B cell (primary cell): ENCODE measurements at regions not wholly inside any gene's neighbourhood (a gene's known extent, or its start where the extent isn't known, plus 50 kb on each side); places are given as distances from the start of the nearest gene placed in this dataset.

ENCODE experiments used
- ATAC-seq: fragments of 200-7000 bp; cut with Tn5 transposase; one replicate; pipeline ENCODE4 v1.10.0; 2021; ENCODE audit warnings: low read depth, mild to moderate bottlenecking, moderate number of reproducible peaks, moderate library complexity
- CTCF ChIA-PET: fragments of 350-600 bp; sonication (Branson Sonifier 250); formaldehyde crosslinking; loops from one replicate; lab custom pipeline; 2021; ENCODE audit warnings: antibody characterized with exemption, inconsistent platforms; lab: Charles Lee
- POLR2A ChIA-PET: fragments of 350-600 bp; sonication (Branson Sonifier 250); formaldehyde crosslinking; loops from one replicate; lab custom pipeline; 2021; ENCODE audit warnings: antibody characterized with exemption; lab: Charles Lee
- DNase-seq: peaks from one replicate; pipeline ENCODE4 v3.0.0; 2013
- H2AFZ ChIP-seq: 2 replicates; pipeline ENCODE4 v1.6.1; 2012; ENCODE audit warnings: mild to moderate bottlenecking, low read depth, low read length; ENCODE audit not compliant: insufficient read depth, poor library complexity, severe bottlenecking
- H3K27ac ChIP-seq, 2 donors: 1 replicate in 1 of 2; 2 replicates in 1 of 2; pipeline ENCODE4 v1.5.1; 2012 to 2013; ENCODE audit warnings: low read length in 2 of 2, mild to moderate bottlenecking in 2 of 2, moderate library complexity in 1 of 2
- H3K27me3 ChIP-seq, 4 experiments: fragments of 200-600 bp in 1 of 4; sonication (generic) in 1 of 4; replicated peaks in 1 of 4; 1 replicate in 2 of 4; 2 replicates in 2 of 4; pipeline versions ENCODE4 v1.6.1 to v1.7.0; 2013 to 2016; ENCODE audit warnings: low read length in 3 of 4, mild to moderate bottlenecking in 2 of 4, mixed read lengths in 1 of 4, moderate library complexity in 1 of 4; ENCODE audit not compliant: insufficient read depth in 4 of 4, control insufficient read depth in 3 of 4; ENCODE audit errors: control extremely low read depth in 1 of 4
- H3K36me3 ChIP-seq, 2 experiments: replicated peaks in 1 of 2; 1 replicate in 1 of 2; 2 replicates in 1 of 2; pipeline versions ENCODE4 v1.6.1 to v1.7.1; 2013; ENCODE audit warnings: low read length in 1 of 2; ENCODE audit not compliant: insufficient read depth in 2 of 2, control insufficient read depth in 1 of 2; ENCODE audit errors: control extremely low read depth in 1 of 2, extremely low read depth in 1 of 2
- H3K4me1 ChIP-seq, 2 donors: fragments of 200-600 bp in 1 of 2; sonication (generic) in 1 of 2; 1 replicate in 1 of 2; 2 replicates in 1 of 2; pipeline versions ENCODE4 v1.5.1 to v1.6.1; 2013 to 2017; ENCODE audit warnings: low read length in 2 of 2; ENCODE audit not compliant: control insufficient read depth in 2 of 2, insufficient read depth in 2 of 2
- H3K4me2 ChIP-seq: replicated peaks from 2 replicates; pipeline ENCODE3; 2012; ENCODE audit warnings: mild to moderate bottlenecking, low read depth, low read length; ENCODE audit not compliant: poor library complexity, severe bottlenecking
- H3K4me3 ChIP-seq, 5 experiments: fragments of 200-600 bp in 1 of 5; sonication (generic) in 1 of 5; 1 replicate in 3 of 5; 2 replicates in 2 of 5; pipeline versions ENCODE4 v1.5.1 to v1.7.0; 2011 to 2016; ENCODE audit warnings: low read length in 4 of 5, mild to moderate bottlenecking in 4 of 5, low read depth in 2 of 5, control low read depth in 1 of 5, moderate library complexity in 1 of 5; ENCODE audit not compliant: insufficient read depth in 1 of 5; ENCODE audit errors: control extremely low read depth in 1 of 5, extremely low read depth in 1 of 5
- H3K79me2 ChIP-seq: fragments of 200-600 bp; sonication (generic); one replicate; pipeline ENCODE4 v1.6.0; 2016; ENCODE audit warnings: low read length; ENCODE audit not compliant: control insufficient read depth, insufficient read depth
- H3K9ac ChIP-seq: fragments of 200-600 bp; sonication (generic); 2 replicates; pipeline ENCODE4 v1.6.1; 2017; ENCODE audit warnings: mild to moderate bottlenecking, low read length, moderate library complexity
- H3K9me3 ChIP-seq, 3 donors: one replicate each; pipeline versions ENCODE4 v1.6.1 to v1.7.1; 2013; ENCODE audit warnings: low read length in 2 of 3; ENCODE audit not compliant: control insufficient read depth in 2 of 3, insufficient read depth in 1 of 3; ENCODE audit errors: control extremely low read depth in 1 of 3
- H4K20me1 ChIP-seq: 2 replicates; pipeline ENCODE4 v1.6.0; 2012; ENCODE audit warnings: mild to moderate bottlenecking, low read length; ENCODE audit not compliant: insufficient read depth, control insufficient read depth, poor library complexity, severe bottlenecking
- H3K27ac Mint-ChIP-seq: one replicate; pipeline ENCODE4 v1.8.0; 2021; ENCODE audit warnings: mixed read lengths
- H3K27me3 Mint-ChIP-seq: one replicate; pipeline ENCODE4 v1.8.0; 2021; ENCODE audit warnings: mixed read lengths
- H3K4me1 Mint-ChIP-seq: one replicate; pipeline ENCODE4 v1.8.0; 2021; ENCODE audit warnings: mixed read lengths
- H3K4me3 Mint-ChIP-seq: one replicate; pipeline ENCODE4 v1.8.0; 2021; ENCODE audit warnings: mixed read lengths
- H3K9me3 Mint-ChIP-seq: one replicate; pipeline ENCODE4 v1.8.0; 2022; ENCODE audit warnings: mixed read lengths; ENCODE audit not compliant: insufficient read depth
- CTCF ChIP-seq: fragments of 200-600 bp; IDR thresholded peaks from one replicate; pipeline ENCODE4 v1.8.0; 2022; ENCODE audit warnings: antibody characterized with exemption, mild to moderate bottlenecking
- EZH2 ChIP-seq: IDR thresholded peaks from 2 replicates; pipeline ENCODE4 v1.6.1; 2012; ENCODE audit warnings: borderline replicate concordance, low read depth, mild to moderate bottlenecking, moderate library complexity, low read length; ENCODE audit not compliant: insufficient read depth, poor library complexity, severe bottlenecking
- WGBS: methylation state at CpG from one replicate; pipeline ENCODE4 v1.1.5; 2013; ENCODE audit warnings: missing lambda C conversion rate; ENCODE audit not compliant: insufficient coverage; 5-methylcytosine and 5-hydroxymethylcytosine counted together
- intact Hi-C: fragments of 100-400 bp; cut with micrococcal nuclease; formaldehyde crosslinking; loops from one replicate; pipeline ENCODE4 v1.10.0; 2022

GRCh38 chrX:69085151-69085550 is 80.1 kb downstream of the PJA1 start:
- TF ChIP-seq EZH2 (no peak), CTCF (no peak)

DNA sequence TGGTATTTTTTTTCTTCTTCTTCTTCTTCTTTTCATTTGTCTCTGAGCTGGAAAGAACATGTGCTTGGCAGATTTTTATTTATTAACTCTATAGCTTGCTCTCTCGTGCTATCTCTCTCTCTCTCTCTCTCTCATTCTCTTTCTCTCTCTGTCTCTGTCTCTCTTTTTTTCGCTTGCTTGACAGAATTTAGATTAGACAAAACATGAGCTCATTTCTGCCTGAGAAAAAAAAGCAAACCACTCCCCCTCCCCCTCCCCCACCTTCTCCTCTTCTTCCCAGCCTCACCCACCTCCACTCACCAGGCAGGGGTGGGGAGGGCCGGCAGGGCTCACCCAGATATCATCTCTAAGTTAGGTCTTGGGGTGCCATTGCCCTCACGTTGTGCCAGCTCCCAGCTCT is 81.5 kb downstream of the PJA1 start:
- Histone ChIP-seq H2AFZ (no peak overlapping the region), H3K4me2 (no peak overlapping the region), H3K27ac (no peak overlapping the region), H4K20me1 (no peaks in the 10 kb centered on the region), H3K9ac (no peak overlapping the region), H3K4me1 (no peaks in the 10 kb centered on the region), H3K27me3 (no peaks in the 10 kb centered on the region), H3K36me3 (no peaks in the 10 kb centered on the region), H3K4me3 (no peak overlapping the region), H3K79me2 (no peaks in the 10 kb centered on the region), H3K9me3 (no peaks in the 10 kb centered on the region)
- no peak for ATAC-seq
- no peaks in the 10 kb centered on the region for H3K9me3 Mint-ChIP-seq
- no peak for TF ChIP-seq EZH2
- no peak for TF ChIP-seq CTCF
- H3K27me3 Mint-ChIP-seq = no peaks in the 10 kb centered on the region
- H3K4me3 Mint-ChIP-seq = no peak overlapping the region
- ChIA-PET POLR2A (no interaction called here), CTCF (no interaction called here)
- DNase-seq = no peak
- no peak overlapping the region for H3K27ac Mint-ChIP-seq
- no CpG with 5 or more reads among the region's 4 CpGs for WGBS
- H3K4me1 Mint-ChIP-seq = no peaks in the 10 kb centered on the region
- intact Hi-C loops = no loop called here

More at GRCh38 chrX:69085151-69085550, 80.1 kb downstream of the PJA1 start:
- Histone ChIP-seq H3K79me2 (no peaks in the 10 kb centered on the region), H2AFZ (no peak overlapping the region), H3K9me3 (no peaks in the 10 kb centered on the region), H3K27ac (no peak overlapping the region), H3K9ac (no peak overlapping the region), H3K4me3 (no peak overlapping the region), H3K4me2 (no peak overlapping the region), H4K20me1 (no peaks in the 10 kb centered on the region), H3K4me1 (no peaks in the 10 kb centered on the region), H3K36me3 (no peaks in the 10 kb centered on the region), H3K27me3 (no peaks in the 10 kb centered on the region)
- no CpG with 5 or more reads among the region's 1 CpG for WGBS
- no peaks in the 10 kb centered on the region for H3K4me1 Mint-ChIP-seq
- POLR2A ChIA-PET = no interaction called here
- intact Hi-C loops = no loop called here
- CTCF ChIA-PET = no interaction called here
- H3K27me3 Mint-ChIP-seq = no peaks in the 10 kb centered on the region
- DNase-seq (no peak), ATAC-seq (no peak)
- H3K4me3 Mint-ChIP-seq = no peak overlapping the region
- H3K9me3 Mint-ChIP-seq = no peaks in the 10 kb centered on the region
- no peak overlapping the region for H3K27ac Mint-ChIP-seq
